Parathyroid adenoma (tissue), 2 donors: ENCODE measurements at regions not wholly inside any gene's neighbourhood (a gene's known extent, or its start where the extent isn't known, plus 50 kb on each side); places are given as distances from the start of the nearest gene placed in this dataset.

Experiments used
- H2AFZ ChIP-seq: fragments of 300-600 bp; sonication (generic); one replicate; pipeline ENCODE4 v1.7.0; 2017; ENCODE audit warnings: antibody characterized with exemption, mild to moderate bottlenecking
- H3K27ac ChIP-seq: fragments of 300-600 bp; sonication (generic); one replicate; pipeline ENCODE4 v1.7.0; 2017
- H3K27me3 ChIP-seq: fragments of 300-600 bp; sonication (generic); one replicate; pipeline ENCODE4 v1.7.0; 2017; ENCODE audit warnings: low read length; ENCODE audit not compliant: control insufficient read depth, insufficient read depth
- H3K36me3 ChIP-seq: fragments of 300-600 bp; sonication (generic); one replicate; pipeline ENCODE4 v1.7.0; 2017; ENCODE audit warnings: low read length; ENCODE audit not compliant: control insufficient read depth, insufficient read depth
- H3K4me1 ChIP-seq: fragments of 300-600 bp; sonication (generic); one replicate; pipeline ENCODE4 v1.7.0; 2017; ENCODE audit warnings: control low read depth
- H3K4me2 ChIP-seq: fragments of 300-600 bp; sonication (generic); one replicate; pipeline ENCODE4 v1.7.0; 2017; ENCODE audit warnings: low read length
- H3K4me3 ChIP-seq: fragments of 300-600 bp; sonication (generic); one replicate; pipeline ENCODE4 v1.7.0; 2017; ENCODE audit warnings: low read depth, low read length
- H3K79me2 ChIP-seq: fragments of 300-600 bp; sonication (generic); one replicate; pipeline ENCODE4 v1.7.0; 2017; ENCODE audit warnings: control low read depth
- H3K9ac ChIP-seq: fragments of 300-600 bp; sonication (generic); one replicate; pipeline ENCODE4 v1.7.0; 2017; ENCODE audit warnings: mild to moderate bottlenecking
- H3K9me3 ChIP-seq: fragments of 300-600 bp; sonication (generic); one replicate; pipeline ENCODE4 v1.7.0; 2017; ENCODE audit warnings: low read length; ENCODE audit not compliant: control insufficient read depth
- CTCF ChIP-seq: fragments of 300-600 bp; sonication (generic); IDR thresholded peaks from one replicate; pipeline ENCODE4 v1.7.0; 2017; ENCODE audit warnings: antibody characterized with exemption, mild to moderate bottlenecking
- donor health status: primary hyperparathyroidism.

- H3K79me2 ChIP-seq = no peaks in the 10 kb centered on the region
- no peaks in the 10 kb centered on the region for H3K27me3 ChIP-seq
- no peak overlapping the region for H3K4me3 ChIP-seq
- H3K4me2 ChIP-seq = no peak overlapping the region
- H3K4me1 ChIP-seq = no peaks in the 10 kb centered on the region
- no peaks in the 10 kb centered on the region for H3K9me3 ChIP-seq
- H3K27ac ChIP-seq = no peak overlapping the region
- H3K9ac ChIP-seq = no peak overlapping the region
- H2AFZ ChIP-seq = no peak overlapping the region
- no peak for TF ChIP-seq CTCF
- H3K36me3 ChIP-seq = no peaks in the 10 kb centered on the region
These were observed 628.7 kb downstream of the RPS29 start for GRCh38 chr14:48957486-48957885.

GRCh38 chr14:48955857-48956256, 630.3 kb downstream of the RPS29 start:
- no peaks in the 10 kb centered on the region for H3K9me3 ChIP-seq
- H3K27ac ChIP-seq = no peak overlapping the region
- no peaks in the 10 kb centered on the region for H3K36me3 ChIP-seq
- H3K4me2 ChIP-seq = no peak overlapping the region
- H3K4me1 ChIP-seq = no peaks in the 10 kb centered on the region
- H3K79me2 ChIP-seq = no peaks in the 10 kb centered on the region
- no peak overlapping the region for H3K9ac ChIP-seq
- no peaks in the 10 kb centered on the region for H3K27me3 ChIP-seq
- H3K4me3 ChIP-seq = no peak overlapping the region
- no peak for TF ChIP-seq CTCF
- no peak overlapping the region for H2AFZ ChIP-seq

GRCh38 chr14:48954446-48954845, 631.7 kb downstream of the RPS29 start:
- Histone ChIP-seq H3K9ac (no peak overlapping the region), H2AFZ (no peak overlapping the region), H3K4me2 (no peak overlapping the region), H3K36me3 (no peaks in the 10 kb centered on the region), H3K4me3 (no peak overlapping the region), H3K79me2 (no peaks in the 10 kb centered on the region), H3K4me1 (no peaks in the 10 kb centered on the region), H3K27ac (no peak overlapping the region), H3K27me3 (no peaks in the 10 kb centered on the region), H3K9me3 (no peaks in the 10 kb centered on the region)
- TF ChIP-seq CTCF = no peak

- H3K79me2 ChIP-seq = no peaks in the 10 kb centered on the region
- H3K4me3 ChIP-seq = no peak overlapping the region
- no peaks in the 10 kb centered on the region for H3K36me3 ChIP-seq
- H3K4me1 ChIP-seq = no peaks in the 10 kb centered on the region
- TF ChIP-seq CTCF = no peak
- no peak overlapping the region for H3K4me2 ChIP-seq
- no peak overlapping the region for H3K27ac ChIP-seq
- H2AFZ ChIP-seq = no peak overlapping the region
- H3K27me3 ChIP-seq = no peaks in the 10 kb centered on the region
- H3K9ac ChIP-seq = no peak overlapping the region
- no peaks in the 10 kb centered on the region for H3K9me3 ChIP-seq
These were observed 641.4 kb downstream of the RPS29 start for GRCh38 chr14:48944809-48945208.

DNA sequence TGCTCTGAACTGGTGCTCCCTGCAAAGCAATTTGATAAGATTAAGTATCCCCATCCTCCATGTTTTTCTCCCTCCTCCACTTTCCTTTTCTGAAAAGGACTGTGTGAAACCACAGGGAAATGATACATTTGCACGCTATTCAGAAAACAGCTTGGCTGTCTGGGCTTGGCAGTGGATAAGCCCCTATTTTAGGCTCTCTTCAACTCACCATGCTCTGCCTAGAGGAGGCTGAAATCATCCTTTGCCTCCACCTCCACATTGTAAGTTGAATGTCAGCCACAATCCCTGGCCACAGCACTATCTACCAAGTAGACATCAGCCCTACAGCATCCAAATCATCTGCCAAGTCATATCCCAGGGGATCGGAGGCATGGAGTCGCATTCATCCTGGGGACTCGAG, 642.3 kb downstream of the RPS29 start:
- H3K4me3 ChIP-seq = no peak overlapping the region
- no peaks in the 10 kb centered on the region for H3K79me2 ChIP-seq
- H2AFZ ChIP-seq = no peak overlapping the region
- no peaks in the 10 kb centered on the region for H3K36me3 ChIP-seq
- no peaks in the 10 kb centered on the region for H3K9me3 ChIP-seq
- no peaks in the 10 kb centered on the region for H3K27me3 ChIP-seq
- H3K4me1 ChIP-seq = no peaks in the 10 kb centered on the region
- no peak overlapping the region for H3K4me2 ChIP-seq
- no peak for TF ChIP-seq CTCF
- H3K9ac ChIP-seq = no peak overlapping the region
- no peak overlapping the region for H3K27ac ChIP-seq
